GM23338 (cell line): ENCODE measurements at regions not wholly inside any gene's neighbourhood (a gene's known extent, or its start where the extent isn't known, plus 50 kb on each side); places are given as distances from the start of the nearest gene placed in this dataset.
A peak's percentile ranks its signal among the peaks of the same experiment; 100 is the strongest.

Experiments
- ATAC-seq: fragments of 200-7000 bp; cut with Tn5 transposase; 3 replicates; pipeline ENCODE4 v1.9.1; 2020
- DNase-seq: peaks from one replicate; pipeline ENCODE4 v3.0.0-alpha.2; 2015; ENCODE audit warnings: low spot score
- H2AFZ ChIP-seq: fragments of 200-600 bp; sonication (generic); 2 replicates; pipeline ENCODE4 v1.8.0; 2016; ENCODE audit warnings: antibody characterized with exemption, mild to moderate bottlenecking, moderate library complexity
- H3F3A ChIP-seq: fragments of 200-600 bp; sonication (generic); replicated peaks from 2 replicates; pipeline ENCODE4 v1.8.0; 2017; ENCODE audit warnings: antibody characterized with exemption, mixed run types, low read depth
- H3K27ac ChIP-seq: fragments of 200-600 bp; sonication (generic); 2 replicates; pipeline ENCODE4 v1.6.1; 2016; ENCODE audit warnings: low read depth
- H3K27me3 ChIP-seq: fragments of 200-600 bp; sonication (generic); 2 replicates; pipeline ENCODE4 v1.8.0; 2016; ENCODE audit warnings: mild to moderate bottlenecking, mixed run types, moderate library complexity; ENCODE audit not compliant: insufficient read depth
- H3K36me3 ChIP-seq: fragments of 200-600 bp; sonication (generic); 2 replicates; pipeline ENCODE4 v1.8.0; 2016; ENCODE audit warnings: mild to moderate bottlenecking; ENCODE audit not compliant: insufficient read depth
- H3K4me1 ChIP-seq: fragments of 200-600 bp; sonication (generic); 2 replicates; pipeline ENCODE4 v1.8.0; 2016; ENCODE audit warnings: mild to moderate bottlenecking, moderate library complexity; ENCODE audit not compliant: insufficient read depth
- H3K4me2 ChIP-seq: fragments of 200-600 bp; sonication (generic); 2 replicates; pipeline ENCODE4 v1.7.1; 2017; ENCODE audit warnings: mixed run types
- H3K4me3 ChIP-seq: fragments of 200-600 bp; sonication (generic); 2 replicates; pipeline ENCODE4 v1.6.1; 2016; ENCODE audit warnings: mixed run types
- H3K79me2 ChIP-seq: fragments of 200-600 bp; sonication (generic); replicated peaks from 2 replicates; pipeline ENCODE4 v1.8.0; 2017; ENCODE audit warnings: mild to moderate bottlenecking; ENCODE audit not compliant: insufficient read depth
- H3K9me2 ChIP-seq: fragments of 200-600 bp; sonication (generic); 2 replicates; pipeline ENCODE4 v1.8.0; 2017; ENCODE audit not compliant: insufficient read depth
- H4K20me1 ChIP-seq: fragments of 200-600 bp; sonication (generic); replicated peaks from 2 replicates; pipeline ENCODE4 v1.8.0; 2017; ENCODE audit warnings: mild to moderate bottlenecking; ENCODE audit not compliant: insufficient read depth
- H3K27ac Mint-ChIP-seq: 2 replicates; pipeline ENCODE4 v1.8.0; 2020; ENCODE audit warnings: inconsistent platforms, mild to moderate bottlenecking, moderate library complexity, mixed read lengths
- H3K27me3 Mint-ChIP-seq: 3 replicates; pipeline ENCODE4 v1.8.0; 2022; ENCODE audit warnings: low read depth, mild to moderate bottlenecking, moderate library complexity, mixed read lengths, inconsistent platforms; ENCODE audit not compliant: insufficient read depth, poor library complexity
- H3K36me3 Mint-ChIP-seq: 3 replicates; pipeline ENCODE4 v1.8.0; 2021; ENCODE audit warnings: low read depth, mild to moderate bottlenecking, inconsistent platforms, moderate library complexity, mixed read lengths
- H3K4me1 Mint-ChIP-seq: 3 replicates; pipeline ENCODE4 v1.8.0; 2020; ENCODE audit warnings: mild to moderate bottlenecking, inconsistent platforms, mixed read lengths
- H3K4me3 Mint-ChIP-seq: 3 replicates; pipeline ENCODE4 v1.8.0; 2021; ENCODE audit warnings: moderate library complexity, mild to moderate bottlenecking, inconsistent platforms, mixed read lengths
- H3K9me3 Mint-ChIP-seq: 3 replicates; pipeline ENCODE4 v1.8.0; 2020; ENCODE audit warnings: moderate library complexity, mild to moderate bottlenecking, inconsistent platforms, mixed read lengths
- CREB1 ChIP-seq: fragments of 250-450 bp; sonication (Bioruptor Pico); IDR thresholded peaks from 2 replicates; pipeline ENCODE4 v1.5.0; 2020; ENCODE audit warnings: low read depth, mild to moderate bottlenecking, moderate library complexity
- CTCF ChIP-seq, 2 experiments: fragments of 200-600 bp in 1 of 2; sonication (generic) in 1 of 2; conservative IDR thresholded peaks; 2 replicates each; pipeline versions ENCODE4 v1.5.1 to v1.6.1; 2016 to 2017; ENCODE audit warnings: antibody characterized with exemption in 2 of 2, low read depth in 2 of 2, mild to moderate bottlenecking in 2 of 2, moderate library complexity in 1 of 2
- EZH2 ChIP-seq: fragments of 200-600 bp; sonication (generic); IDR thresholded peaks from one replicate; pipeline ENCODE4 v1.8.0; 2017; ENCODE audit warnings: antibody characterized with exemption, mild to moderate bottlenecking, low read depth; ENCODE audit not compliant: unreplicated experiment
- EZH2phosphoT487 ChIP-seq: fragments of 200-600 bp; sonication (generic); IDR thresholded peaks from one replicate; pipeline ENCODE4 v1.8.1; 2018; ENCODE audit warnings: antibody characterized with exemption; ENCODE audit not compliant: unreplicated experiment
- JUNB ChIP-seq: IDR thresholded peaks from one replicate; pipeline ENCODE4 v1.6.1; 2016; ENCODE audit warnings: antibody characterized with exemption; ENCODE audit not compliant: unreplicated experiment
- NANOG ChIP-seq: IDR thresholded peaks from 2 replicates; pipeline ENCODE4 v1.6.1; 2016; ENCODE audit warnings: antibody characterized with exemption, borderline replicate concordance
- POLR2AphosphoS5 ChIP-seq: IDR thresholded peaks from 2 replicates; pipeline ENCODE4 v1.6.1; 2016; ENCODE audit warnings: antibody characterized with exemption, low read depth
- REST ChIP-seq: IDR thresholded peaks from one replicate; pipeline ENCODE4 v1.6.1; 2018; ENCODE audit warnings: antibody characterized with exemption; ENCODE audit not compliant: unreplicated experiment
- STAT1 ChIP-seq: IDR thresholded peaks from one replicate; pipeline ENCODE4 v1.6.1; 2016; ENCODE audit warnings: antibody characterized with exemption; ENCODE audit not compliant: unreplicated experiment
- ZNF114 ChIP-seq: fragments of 250-450 bp; sonication (Bioruptor Pico); IDR thresholded peaks from 2 replicates; pipeline ENCODE4 v1.5.0; 2020; ENCODE audit warnings: mild to moderate bottlenecking, moderate library complexity
- ZNF331 ChIP-seq: fragments of 250-450 bp; sonication (Bioruptor Pico); IDR thresholded peaks from 2 replicates; pipeline ENCODE4 v1.5.0; 2020; ENCODE audit warnings: low read depth, mild to moderate bottlenecking, moderate library complexity
- ZNF462 ChIP-seq: fragments of 250-450 bp; sonication (Bioruptor Pico); IDR thresholded peaks from 2 replicates; pipeline ENCODE4 v1.5.0; 2020; ENCODE audit warnings: mild to moderate bottlenecking, moderate library complexity
- TF ChIP-seq, protein P1 (sequence below): IDR thresholded peaks from 2 replicates; pipeline ENCODE4 v1.6.1; 2016; ENCODE audit warnings: antibody characterized with exemption

DNA sequence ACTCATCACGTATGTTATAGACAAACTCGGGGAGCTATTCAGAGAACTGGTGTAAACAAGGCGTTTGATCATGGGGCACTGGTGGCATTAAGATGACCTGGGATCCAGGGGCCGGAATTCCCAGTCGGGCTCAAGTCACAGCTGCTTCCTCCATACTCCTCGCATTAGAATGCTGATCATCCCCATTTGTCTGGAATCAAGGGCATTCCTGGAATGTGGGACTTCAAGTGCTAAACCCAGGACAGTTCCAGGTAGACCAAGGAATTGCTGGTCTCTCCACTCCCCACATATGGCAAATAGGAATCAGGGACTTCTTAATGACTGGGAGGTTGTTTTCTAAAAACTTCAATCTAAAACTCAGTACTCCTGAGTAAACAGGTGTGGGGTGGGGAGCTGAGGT, 355.7 kb upstream of the RAB6C start:
- Histone ChIP-seq H3K36me3 (no peaks in the 10 kb centered on the region), H3F3A (no peaks in the 10 kb centered on the region), H3K4me3 (no peak overlapping the region), H3K27me3 (no peaks in the 10 kb centered on the region), H3K9me2 (no peaks in the 10 kb centered on the region), H2AFZ (no peak overlapping the region), H4K20me1 (no peaks in the 10 kb centered on the region), H3K4me2 (no peak overlapping the region), H3K4me1 (peaks cover 17% of the 10 kb centered on the region), H3K27ac (no peak overlapping the region), H3K79me2 (no peaks in the 10 kb centered on the region)
- TF ChIP-seq ZNF462 (CRISPR knock-in tag) (no peak), CREB1 (CRISPR knock-in tag) (no peak), ZNF331 (CRISPR knock-in tag) (no peak), REST (no peak), STAT1 (no peak), EZH2phosphoT487 (no peak), POLR2AphosphoS5 (no peak), EZH2 (no peak), JUNB (no peak), NANOG (no peak), CTCF (conservative IDR thresholded peaks at IDR 0.05; ENCODE audit: low read depth in 2 of 2) (no peak), ZNF114 (CRISPR knock-in tag) (no peak)
- TF ChIP-seq, protein P1, sequence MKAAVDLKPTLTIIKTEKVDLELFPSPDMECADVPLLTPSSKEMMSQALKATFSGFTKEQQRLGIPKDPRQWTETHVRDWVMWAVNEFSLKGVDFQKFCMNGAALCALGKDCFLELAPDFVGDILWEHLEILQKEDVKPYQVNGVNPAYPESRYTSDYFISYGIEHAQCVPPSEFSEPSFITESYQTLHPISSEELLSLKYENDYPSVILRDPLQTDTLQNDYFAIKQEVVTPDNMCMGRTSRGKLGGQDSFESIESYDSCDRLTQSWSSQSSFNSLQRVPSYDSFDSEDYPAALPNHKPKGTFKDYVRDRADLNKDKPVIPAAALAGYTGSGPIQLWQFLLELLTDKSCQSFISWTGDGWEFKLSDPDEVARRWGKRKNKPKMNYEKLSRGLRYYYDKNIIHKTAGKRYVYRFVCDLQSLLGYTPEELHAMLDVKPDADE, result no peak
- Mint-ChIP-seq H3K4me1 (peaks cover 37% of the 10 kb centered on the region), H3K36me3 (no peaks in the 10 kb centered on the region; the same call in 2 of the 3 replicates), H3K9me3 (no peaks in the 10 kb centered on the region), H3K27ac (no peak overlapping the region), H3K27me3 (peaks cover 4% of the 10 kb centered on the region), H3K4me3 (no peak overlapping the region)
- DNase-seq (peak; percentile 39), ATAC-seq (peak; percentile 36; the same call in 2 of the 3 replicates)
